ENCODE measurements at regions not wholly inside any gene's neighbourhood (a gene's known extent, or its start where the extent isn't known, plus 50 kb on each side); places are given as distances from the start of the nearest gene placed in this dataset.

DNA sequence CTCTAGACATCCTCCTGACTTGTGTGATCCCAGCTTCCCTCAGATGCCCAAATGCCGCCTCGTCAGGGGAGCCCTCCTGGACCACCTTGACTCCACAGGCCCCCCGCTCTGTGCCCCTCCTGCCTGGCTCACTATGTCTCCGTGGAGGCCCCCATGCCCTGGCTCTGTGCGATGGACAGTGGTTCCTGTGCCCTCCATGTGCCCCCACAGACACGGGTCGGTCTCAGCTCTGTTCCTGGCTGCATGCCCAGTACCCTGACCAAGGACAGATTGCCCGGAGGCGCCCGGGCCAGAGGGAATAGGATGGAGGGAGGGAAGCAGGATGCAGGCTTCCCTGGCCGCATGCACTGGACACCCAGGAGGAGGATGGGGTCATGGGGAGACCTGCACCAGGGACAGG, 1274.6 kb downstream of the BRD1 start:
- no peak for DNase-seq (ENCODE audit: low read depth)
- no peak overlapping the region for H3K4me3 ChIP-seq (ENCODE audit: control insufficient read depth, low read depth, low read length)
- TF ChIP-seq, protein P1, sequence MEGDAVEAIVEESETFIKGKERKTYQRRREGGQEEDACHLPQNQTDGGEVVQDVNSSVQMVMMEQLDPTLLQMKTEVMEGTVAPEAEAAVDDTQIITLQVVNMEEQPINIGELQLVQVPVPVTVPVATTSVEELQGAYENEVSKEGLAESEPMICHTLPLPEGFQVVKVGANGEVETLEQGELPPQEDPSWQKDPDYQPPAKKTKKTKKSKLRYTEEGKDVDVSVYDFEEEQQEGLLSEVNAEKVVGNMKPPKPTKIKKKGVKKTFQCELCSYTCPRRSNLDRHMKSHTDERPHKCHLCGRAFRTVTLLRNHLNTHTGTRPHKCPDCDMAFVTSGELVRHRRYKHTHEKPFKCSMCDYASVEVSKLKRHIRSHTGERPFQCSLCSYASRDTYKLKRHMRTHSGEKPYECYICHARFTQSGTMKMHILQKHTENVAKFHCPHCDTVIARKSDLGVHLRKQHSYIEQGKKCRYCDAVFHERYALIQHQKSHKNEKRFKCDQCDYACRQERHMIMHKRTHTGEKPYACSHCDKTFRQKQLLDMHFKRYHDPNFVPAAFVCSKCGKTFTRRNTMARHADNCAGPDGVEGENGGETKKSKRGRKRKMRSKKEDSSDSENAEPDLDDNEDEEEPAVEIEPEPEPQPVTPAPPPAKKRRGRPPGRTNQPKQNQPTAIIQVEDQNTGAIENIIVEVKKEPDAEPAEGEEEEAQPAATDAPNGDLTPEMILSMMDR (IDR thresholded peaks at IDR 0.05; ENCODE audit: control insufficient read depth, insufficient read depth, low read depth, low read length, missing control alignments) = no peak

DNA sequence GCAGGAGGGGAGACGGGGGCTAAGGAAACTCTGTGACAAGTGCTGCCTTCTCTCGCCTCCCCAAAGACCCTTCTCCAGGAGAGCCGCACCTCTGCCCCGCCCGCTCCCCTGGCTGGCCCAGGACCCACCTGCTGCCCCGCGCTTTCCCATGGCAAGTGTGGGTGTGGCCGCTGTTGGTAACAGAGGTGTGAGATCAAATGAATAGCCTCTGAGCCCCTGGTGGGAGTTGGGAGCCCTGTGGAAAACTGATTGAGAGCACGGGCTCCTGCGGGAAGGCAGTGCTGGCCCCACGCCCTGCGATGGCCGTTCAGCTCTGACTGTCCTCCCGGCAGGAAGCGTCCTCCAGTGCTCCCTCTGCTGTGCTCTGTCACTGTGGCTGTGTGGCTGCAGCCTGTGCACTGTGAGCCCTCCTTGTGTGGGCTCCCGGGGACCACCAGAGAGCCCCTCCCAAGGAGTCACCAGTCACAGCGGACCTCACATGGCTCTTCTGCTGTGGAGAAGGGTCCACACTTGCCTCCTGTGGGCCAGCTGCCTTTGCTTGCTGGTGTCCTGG, 1275.9 kb downstream of the BRD1 start:
- H3K4me3 ChIP-seq (ENCODE audit: control insufficient read depth, low read depth, low read length) = no peak overlapping the region
- TF ChIP-seq, protein P1 (IDR thresholded peaks at IDR 0.05; ENCODE audit: control insufficient read depth, insufficient read depth, low read depth, low read length, missing control alignments) = no peak
- DNase-seq (ENCODE audit: low read depth) = no peak

DNA sequence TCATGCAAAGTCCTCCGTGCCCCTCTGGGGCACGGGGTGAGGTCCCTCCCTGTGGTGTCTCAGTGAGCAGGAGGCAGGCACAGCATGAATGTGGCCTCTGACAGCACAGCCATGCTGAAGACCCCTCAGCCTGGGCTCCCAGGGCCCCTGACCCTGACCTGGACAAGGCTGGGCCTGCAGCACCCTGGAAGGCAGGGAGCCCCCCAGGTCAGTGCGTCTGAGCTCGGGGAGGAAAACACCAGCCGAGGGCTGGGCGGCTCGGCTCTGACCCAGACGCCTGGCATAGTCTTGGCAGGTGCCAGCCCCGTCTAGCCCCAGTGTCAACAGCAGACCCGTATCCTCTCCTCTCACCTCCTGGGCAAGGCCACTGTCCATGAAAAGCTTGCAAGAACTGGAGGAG, 1276.6 kb downstream of the BRD1 start:
- no peak overlapping the region for H3K4me3 ChIP-seq (ENCODE audit: control insufficient read depth, low read depth, low read length)
- TF ChIP-seq, protein P1 (IDR thresholded peaks at IDR 0.05; ENCODE audit: control insufficient read depth, insufficient read depth, low read depth, low read length, missing control alignments) = no peak
- DNase-seq (ENCODE audit: low read depth) = no peak

DNA sequence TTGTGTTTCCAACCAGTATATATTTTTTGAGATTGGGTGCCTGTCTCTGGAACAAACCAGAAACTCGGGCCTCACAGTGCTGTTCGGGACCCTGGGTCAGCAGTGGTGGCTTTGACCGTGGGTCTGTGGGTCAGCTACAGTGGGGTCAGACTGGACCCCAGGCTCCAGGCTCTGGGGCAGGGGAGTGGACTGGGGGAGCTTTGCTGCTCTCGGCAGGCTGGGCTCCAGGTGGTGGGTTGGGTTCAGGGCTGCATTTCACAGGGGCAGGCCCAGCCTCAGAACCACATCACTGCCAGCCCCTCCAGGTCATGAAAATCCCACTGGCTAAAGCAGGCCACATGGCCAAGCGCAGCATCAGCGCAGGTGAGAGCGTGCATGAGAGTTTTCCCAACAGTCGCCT, 1279.3 kb downstream of the BRD1 start:
- H3K4me3 ChIP-seq (ENCODE audit: control insufficient read depth, low read depth, low read length) = no peak overlapping the region
- no peak for DNase-seq (ENCODE audit: low read depth)
- TF ChIP-seq, protein P1 (IDR thresholded peaks at IDR 0.05; ENCODE audit: control insufficient read depth, insufficient read depth, low read depth, low read length, missing control alignments) = no peak

DNA sequence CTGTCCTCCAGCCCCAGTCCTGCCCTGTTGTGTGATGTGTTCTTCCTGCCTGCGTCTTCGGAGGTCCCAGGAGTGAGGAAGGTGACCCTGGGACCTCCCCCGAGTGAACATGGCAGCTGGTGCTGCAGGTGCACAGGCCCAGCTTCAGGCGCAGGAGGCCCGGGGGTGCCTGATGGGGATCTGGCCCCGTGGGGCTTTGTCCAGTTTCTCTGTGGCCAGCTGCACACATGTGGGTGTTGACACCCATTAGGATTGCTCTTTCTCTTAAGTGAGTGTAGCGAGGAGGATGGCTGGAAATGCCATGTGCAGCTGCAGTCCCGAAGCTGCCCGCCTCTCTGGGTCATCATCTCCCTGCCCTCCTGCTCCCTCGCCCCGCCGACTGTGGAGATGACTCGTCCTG, 1279.7 kb downstream of the BRD1 start:
- TF ChIP-seq, protein P1 (IDR thresholded peaks at IDR 0.05; ENCODE audit: control insufficient read depth, insufficient read depth, low read depth, low read length, missing control alignments) = no peak
- no peak overlapping the region for H3K4me3 ChIP-seq (ENCODE audit: control insufficient read depth, low read depth, low read length)
- DNase-seq (ENCODE audit: low read depth) = no peak

DNA sequence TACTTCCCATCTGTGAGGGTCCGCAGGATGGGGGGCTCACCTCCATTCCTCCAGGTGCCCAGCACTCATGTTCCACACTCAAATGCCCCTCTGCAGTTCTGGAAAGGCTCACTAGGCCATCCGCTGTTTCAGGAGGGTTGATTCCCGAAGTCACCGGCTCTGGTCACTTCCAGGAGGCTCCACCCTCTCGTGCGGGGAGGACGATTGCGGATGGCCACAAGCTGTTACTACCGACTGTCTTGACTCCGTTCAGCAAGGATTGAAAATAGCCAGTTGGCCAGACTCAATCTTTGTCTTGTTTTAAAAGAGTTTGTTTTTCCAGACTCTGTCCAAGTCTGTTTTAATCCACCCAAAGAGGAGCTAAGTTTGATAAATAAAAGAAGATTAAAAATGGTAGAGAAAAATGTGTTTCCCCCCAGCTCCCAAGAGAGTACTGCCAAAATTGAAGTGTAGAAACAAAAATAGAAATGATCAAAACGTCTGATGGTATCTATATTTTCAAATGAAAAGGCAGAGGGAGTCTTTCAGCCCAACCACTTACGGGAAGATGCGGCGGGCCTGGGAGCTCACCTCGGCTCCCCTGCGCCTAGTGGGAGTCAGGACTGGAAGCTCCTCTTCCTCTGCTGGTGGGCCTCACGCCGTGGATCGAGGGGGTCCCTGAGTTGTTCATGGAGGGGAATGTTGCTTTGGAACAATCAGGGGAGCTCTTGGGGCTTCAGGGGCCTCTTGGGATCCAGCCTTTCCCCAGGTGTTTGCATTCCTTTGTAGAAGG, 1280.8 kb downstream of the BRD1 start:
- no peak overlapping the region for H3K4me3 ChIP-seq (ENCODE audit: control insufficient read depth, low read depth, low read length)
- no peak for DNase-seq (ENCODE audit: low read depth)
- TF ChIP-seq, protein P1 (IDR thresholded peaks at IDR 0.05; ENCODE audit: control insufficient read depth, insufficient read depth, low read depth, low read length, missing control alignments) = no peak

All from AG09309 (cell line).